Activated T-helper 2 cell treated with anti-CD3 and anti-CD28 coated beads, Interferon-gamma antibody, Interleukin-2, Interleukin-4, amounts not matched to agents 10 μg/mL and 5 μg/mL and 100 μg/mL, durations not matched to agents 14 hours and 24 hours and 36 hours (primary cell): ENCODE measurements at regions not wholly inside any gene's neighbourhood (a gene's known extent, or its start where the extent isn't known, plus 50 kb on each side); places are given as distances from the start of the nearest gene placed in this dataset.

Source experiments
- DNase-seq: peaks from one replicate; pipeline ENCODE4 v3.0.0; 2021; ENCODE audit warnings: low spot score
- H3K27ac Mint-ChIP-seq: one replicate; pipeline ENCODE4 v1.8.0; 2021; ENCODE audit warnings: mixed read lengths
- H3K27me3 Mint-ChIP-seq: one replicate; pipeline ENCODE4 v1.8.0; 2021; ENCODE audit warnings: low read depth, mixed read lengths
- H3K36me3 Mint-ChIP-seq: one replicate; pipeline ENCODE4 v1.8.0; 2021; ENCODE audit warnings: low read depth, mixed read lengths
- H3K4me1 Mint-ChIP-seq: one replicate; pipeline ENCODE4 v1.8.0; 2021; ENCODE audit warnings: low read depth, mixed read lengths
- H3K4me3 Mint-ChIP-seq: one replicate; pipeline ENCODE4 v1.8.0; 2021; ENCODE audit warnings: low read depth, mild to moderate bottlenecking, moderate library complexity, mixed read lengths
- H3K9me3 Mint-ChIP-seq: one replicate; pipeline ENCODE4 v1.8.0; 2021; ENCODE audit warnings: mixed read lengths
- intact Hi-C: fragments of 100-400 bp; cut with micrococcal nuclease; formaldehyde crosslinking; loops from one replicate; pipeline ENCODE4 v1.15.1; 2023

- Mint-ChIP-seq H3K27ac (no peak overlapping the region), H3K4me1 (no peaks in the 10 kb centered on the region), H3K9me3 (no peaks in the 10 kb centered on the region), H3K4me3 (no peak overlapping the region), H3K27me3 (no peaks in the 10 kb centered on the region), H3K36me3 (no peaks in the 10 kb centered on the region)
- DNase-seq = no peak
- intact Hi-C loops = no loop called here
Observed at GRCh38 chr16:66161942-66162341, 204.5 kb upstream of the CDH5 start.

- no peak overlapping the region for H3K4me3 Mint-ChIP-seq
- no peaks in the 10 kb centered on the region for H3K9me3 Mint-ChIP-seq
- intact Hi-C loops = no loop called here
- no peak for DNase-seq
- H3K36me3 Mint-ChIP-seq = no peaks in the 10 kb centered on the region
- no peaks in the 10 kb centered on the region for H3K27me3 Mint-ChIP-seq
- no peaks in the 10 kb centered on the region for H3K4me1 Mint-ChIP-seq
- H3K27ac Mint-ChIP-seq = no peak overlapping the region
Observed at GRCh38 chr16:66161269-66161668, 205.2 kb upstream of the CDH5 start.

GRCh38 chr16:66159987-66160386 lies 206.5 kb upstream of the CDH5 start:
- Mint-ChIP-seq H3K4me3 (no peak overlapping the region), H3K27ac (no peak overlapping the region), H3K27me3 (no peaks in the 10 kb centered on the region), H3K4me1 (no peaks in the 10 kb centered on the region), H3K9me3 (no peaks in the 10 kb centered on the region), H3K36me3 (no peaks in the 10 kb centered on the region)
- intact Hi-C loops = no loop called here
- no peak for DNase-seq

GRCh38 chr16:66156538-66156937 lies 210.0 kb upstream of the CDH5 start:
- DNase-seq = no peak
- H3K27me3 Mint-ChIP-seq = no peaks in the 10 kb centered on the region
- no peak overlapping the region for H3K27ac Mint-ChIP-seq
- no peaks in the 10 kb centered on the region for H3K36me3 Mint-ChIP-seq
- no peaks in the 10 kb centered on the region for H3K4me1 Mint-ChIP-seq
- no peaks in the 10 kb centered on the region for H3K9me3 Mint-ChIP-seq
- intact Hi-C loops = no loop called here
- no peak overlapping the region for H3K4me3 Mint-ChIP-seq

GRCh38 chr16:66155933-66156332 lies 210.6 kb upstream of the CDH5 start:
- no peak overlapping the region for H3K27ac Mint-ChIP-seq
- intact Hi-C loops = no loop called here
- DNase-seq = no peak
- H3K36me3 Mint-ChIP-seq = no peaks in the 10 kb centered on the region
- no peaks in the 10 kb centered on the region for H3K27me3 Mint-ChIP-seq
- peaks cover 3% of the 10 kb centered on the region for H3K4me1 Mint-ChIP-seq
- H3K9me3 Mint-ChIP-seq = no peaks in the 10 kb centered on the region
- no peak overlapping the region for H3K4me3 Mint-ChIP-seq

GRCh38 chr16:66154801-66155200 lies 211.7 kb upstream of the CDH5 start:
- intact Hi-C loops = no loop called here
- Mint-ChIP-seq H3K36me3 (no peaks in the 10 kb centered on the region), H3K27ac (no peak overlapping the region), H3K27me3 (no peaks in the 10 kb centered on the region), H3K9me3 (no peaks in the 10 kb centered on the region), H3K4me1 (peaks cover 3% of the 10 kb centered on the region), H3K4me3 (no peak overlapping the region)
- no peak for DNase-seq

- H3K27ac Mint-ChIP-seq = no peak overlapping the region
Observed at GRCh38 chr16:66152823-66153393, 213.6 kb upstream of the CDH5 start.

GRCh38 chr16:66152181-66152580 lies 214.3 kb upstream of the CDH5 start:
- H3K9me3 Mint-ChIP-seq = no peaks in the 10 kb centered on the region
- DNase-seq = no peak
- intact Hi-C loops = no loop called here

More at GRCh38 chr16:66152823-66153393, 213.6 kb upstream of the CDH5 start:
- intact Hi-C loops = no loop called here
- H3K9me3 Mint-ChIP-seq = no peaks in the 10 kb centered on the region
- peaks cover 3% of the 10 kb centered on the region for H3K4me1 Mint-ChIP-seq
- H3K27me3 Mint-ChIP-seq = no peaks in the 10 kb centered on the region
- H3K36me3 Mint-ChIP-seq = no peaks in the 10 kb centered on the region
- no peak for DNase-seq
- no peak overlapping the region for H3K4me3 Mint-ChIP-seq

GRCh38 chr16:66150698-66151482 lies 215.6 kb upstream of the CDH5 start:
- no peak for DNase-seq
- H3K4me3 Mint-ChIP-seq = no peak overlapping the region

More at GRCh38 chr16:66152181-66152580, 214.3 kb upstream of the CDH5 start:
- H3K4me1 Mint-ChIP-seq = peaks cover 3% of the 10 kb centered on the region
- no peaks in the 10 kb centered on the region for H3K36me3 Mint-ChIP-seq
- no peak overlapping the region for H3K4me3 Mint-ChIP-seq
- no peak overlapping the region for H3K27ac Mint-ChIP-seq
- H3K27me3 Mint-ChIP-seq = no peaks in the 10 kb centered on the region

GRCh38 chr16:66147291-66147690 lies 219.2 kb upstream of the CDH5 start:
- Mint-ChIP-seq H3K36me3 (no peaks in the 10 kb centered on the region), H3K27me3 (peaks cover 2% of the 10 kb centered on the region), H3K9me3 (no peaks in the 10 kb centered on the region), H3K4me1 (peaks cover 3% of the 10 kb centered on the region), H3K4me3 (no peak overlapping the region), H3K27ac (no peak overlapping the region)
- intact Hi-C loops = no loop called here
- DNase-seq = no peak

More at GRCh38 chr16:66150698-66151482, 215.6 kb upstream of the CDH5 start:
- intact Hi-C loops = no loop called here
- Mint-ChIP-seq H3K36me3 (no peaks in the 10 kb centered on the region), H3K27me3 (peaks cover 2% of the 10 kb centered on the region), H3K9me3 (no peaks in the 10 kb centered on the region), H3K27ac (no peak overlapping the region), H3K4me1 (peaks cover 3% of the 10 kb centered on the region)

GRCh38 chr16:66146798-66147197 lies 219.7 kb upstream of the CDH5 start:
- intact Hi-C loops = no loop called here
- DNase-seq = no peak
- Mint-ChIP-seq H3K27me3 (peaks cover 2% of the 10 kb centered on the region), H3K4me3 (no peak overlapping the region), H3K36me3 (no peaks in the 10 kb centered on the region), H3K4me1 (peaks cover 3% of the 10 kb centered on the region), H3K9me3 (no peaks in the 10 kb centered on the region), H3K27ac (no peak overlapping the region)

- intact Hi-C loops = no loop called here
- H3K27ac Mint-ChIP-seq = no peak overlapping the region
- H3K4me1 Mint-ChIP-seq = no peaks in the 10 kb centered on the region
Observed at GRCh38 chr16:66144641-66145040, 221.8 kb upstream of the CDH5 start.

GRCh38 chr16:66143415-66143814 lies 223.1 kb upstream of the CDH5 start:
- Mint-ChIP-seq H3K27ac (no peak overlapping the region), H3K27me3 (peaks cover 2% of the 10 kb centered on the region), H3K4me1 (no peaks in the 10 kb centered on the region), H3K36me3 (no peaks in the 10 kb centered on the region), H3K9me3 (no peaks in the 10 kb centered on the region), H3K4me3 (no peak overlapping the region)
- no peak for DNase-seq
- intact Hi-C loops = no loop called here

More at GRCh38 chr16:66144641-66145040, 221.8 kb upstream of the CDH5 start:
- Mint-ChIP-seq H3K4me3 (no peak overlapping the region), H3K9me3 (no peaks in the 10 kb centered on the region), H3K36me3 (no peaks in the 10 kb centered on the region), H3K27me3 (peaks cover 2% of the 10 kb centered on the region)
- DNase-seq = no peak
